ENCODE measurements at regions not wholly inside any gene's neighbourhood (a gene's known extent, or its start where the extent isn't known, plus 50 kb on each side); places are given as distances from the start of the nearest gene placed in this dataset.

DNA sequence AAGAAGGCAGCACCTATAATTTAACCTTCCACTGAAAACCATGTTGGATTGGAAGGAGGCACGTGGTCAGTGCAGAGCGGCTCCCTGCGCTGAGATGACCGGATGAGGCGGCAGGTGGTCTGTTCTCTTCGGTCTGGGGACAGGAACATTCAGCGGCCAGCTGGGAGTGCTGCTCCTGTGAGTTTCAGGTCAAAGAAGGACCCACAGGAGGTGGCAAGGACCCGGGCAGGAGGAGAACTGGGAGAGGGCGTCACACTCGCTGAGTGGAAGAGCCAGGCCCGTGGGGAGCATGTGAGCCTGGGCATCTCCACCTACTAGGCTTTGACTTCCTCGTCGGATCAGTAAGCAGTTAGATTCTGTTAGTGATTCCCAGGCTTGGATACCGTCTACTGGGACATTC lies 113.4 kb upstream of the SHH start:
- ATAC-seq (ENCODE audit: poor library complexity) (no peak), DNase-seq (no peak)
- Mint-ChIP-seq H3K27ac (no peak overlapping the region), H3K4me1 (ENCODE audit: low read depth) (no peaks in the 10 kb centered on the region), H3K9me3 (no peaks in the 10 kb centered on the region), H3K27me3 (no peaks in the 10 kb centered on the region), H3K4me3 (no peak overlapping the region), H3K36me3 (ENCODE audit: low read depth) (no peaks in the 10 kb centered on the region)
- no peak overlapping the region for H3K27ac ChIP-seq (ENCODE audit: low read depth in 1 of 2, low read length in 2 of 2)
- no peaks in the 10 kb centered on the region for H3K36me3 ChIP-seq (ENCODE audit: insufficient read depth, low read length)
- intact Hi-C loops (cut with DNase I, micrococcal nuclease) = no loop called here
- CTCF ChIA-PET = no interaction called here
- TF ChIP-seq CTCF (IDR thresholded peaks at IDR 0.05) = no peak
- POLR2A ChIA-PET = no interaction called here
- no peaks in the 10 kb centered on the region for H3K4me1 ChIP-seq (ENCODE audit: insufficient read depth, low read length)
- no peaks in the 10 kb centered on the region for H3K9me3 ChIP-seq (ENCODE audit: control insufficient read depth in 1 of 2, insufficient read depth in 1 of 2, low read length in 2 of 2)
- H3K4me3 ChIP-seq (ENCODE audit: low read length) = no peak overlapping the region
- H3K27me3 ChIP-seq (ENCODE audit: control insufficient read depth in 1 of 2, insufficient read depth in 2 of 2, low read length in 2 of 2) = peaks cover 0 to 4% of the 10 kb centered on the region in 2 experiments

DNA sequence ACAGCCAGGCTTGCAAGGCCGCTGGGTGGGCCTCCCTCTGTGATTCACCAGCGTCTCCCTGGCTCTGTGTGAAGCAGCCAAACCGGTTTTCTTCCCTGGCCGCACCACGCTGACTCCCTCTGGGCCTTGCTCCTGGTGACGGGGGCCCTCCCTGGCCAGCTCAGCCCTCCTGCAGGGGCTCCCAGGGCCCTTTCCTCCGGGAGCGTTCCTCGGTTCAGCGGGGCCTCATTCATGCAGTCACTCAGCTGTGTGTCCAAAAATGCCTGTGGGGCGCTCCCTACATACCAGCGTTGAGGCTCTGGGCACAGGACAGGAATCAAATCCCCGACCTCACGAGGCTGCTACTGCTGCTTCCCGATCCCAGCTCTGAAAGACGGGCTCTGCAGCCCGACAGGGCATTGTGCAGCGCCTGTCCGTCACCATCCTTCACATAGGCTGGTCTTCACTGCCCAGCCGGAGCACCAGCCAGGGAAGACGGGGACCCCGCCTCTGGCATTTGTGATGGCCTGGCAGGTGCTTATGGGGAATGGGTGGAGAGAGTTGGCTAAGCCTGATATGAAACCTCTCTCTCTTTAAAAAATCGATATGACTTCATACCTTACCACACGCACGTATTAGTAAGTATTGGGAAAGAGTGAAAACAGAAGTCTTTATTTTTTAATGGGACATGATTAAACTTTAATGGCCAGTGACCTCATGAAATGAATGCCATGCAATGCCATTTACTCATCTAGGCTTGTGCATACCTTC lies 110.0 kb upstream of the SHH start:
- no peak overlapping the region for H3K27ac ChIP-seq (ENCODE audit: low read depth in 1 of 2, low read length in 2 of 2)
- peak in 1 of 14 experiments; percentile 27 for DNase-seq
- no peaks in the 10 kb centered on the region for H3K4me1 ChIP-seq (ENCODE audit: insufficient read depth, low read length)
- no peak for ATAC-seq (ENCODE audit: poor library complexity)
- no peaks in the 10 kb centered on the region for H3K9me3 Mint-ChIP-seq
- no peaks in the 10 kb centered on the region for H3K27me3 Mint-ChIP-seq
- H3K27ac Mint-ChIP-seq = no peak overlapping the region
- no peaks in the 10 kb centered on the region for H3K27me3 ChIP-seq (ENCODE audit: control insufficient read depth in 1 of 2, insufficient read depth in 2 of 2, low read length in 2 of 2)
- H3K36me3 ChIP-seq (ENCODE audit: insufficient read depth, low read length) = no peaks in the 10 kb centered on the region
- peaks cover 0 to 12% of the 10 kb centered on the region in 2 experiments for H3K9me3 ChIP-seq (ENCODE audit: control insufficient read depth in 1 of 2, insufficient read depth in 1 of 2, low read length in 2 of 2)
- POLR2A ChIA-PET = no interaction called here
- intact Hi-C loops (cut with DNase I, micrococcal nuclease) = no loop called here
- H3K4me3 ChIP-seq (ENCODE audit: low read length) = no peak overlapping the region
- no peak for TF ChIP-seq CTCF (IDR thresholded peaks at IDR 0.05)
- H3K4me1 Mint-ChIP-seq (ENCODE audit: low read depth) = no peaks in the 10 kb centered on the region
- CTCF ChIA-PET = no interaction called here
- no peaks in the 10 kb centered on the region for H3K36me3 Mint-ChIP-seq (ENCODE audit: low read depth)
- no peak overlapping the region for H3K4me3 Mint-ChIP-seq

DNA sequence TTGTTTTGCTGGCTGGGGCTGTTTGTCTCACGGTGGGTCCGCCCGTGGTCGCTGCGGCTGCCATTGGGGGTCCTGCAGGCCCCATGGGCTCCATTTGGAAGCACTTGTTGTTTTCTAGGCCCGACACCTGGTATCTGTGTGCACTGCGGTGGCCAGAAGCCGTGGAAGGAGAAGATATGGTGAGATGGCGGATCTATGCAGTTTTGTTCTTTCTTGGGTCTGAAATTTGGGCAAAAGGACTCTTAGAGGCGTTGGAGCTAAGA lies 109.5 kb upstream of the SHH start:
- no peaks in the 10 kb centered on the region for H3K9me3 Mint-ChIP-seq
- no peaks in the 10 kb centered on the region for H3K27me3 Mint-ChIP-seq
- CTCF ChIA-PET = no interaction called here
- no peak overlapping the region for H3K27ac Mint-ChIP-seq
- TF ChIP-seq CTCF (IDR thresholded peaks at IDR 0.05) = no peak
- Histone ChIP-seq H3K36me3 (ENCODE audit: insufficient read depth, low read length) (no peaks in the 10 kb centered on the region), H3K4me3 (ENCODE audit: low read length) (no peak overlapping the region), H3K27me3 (ENCODE audit: control insufficient read depth in 1 of 2, insufficient read depth in 2 of 2, low read length in 2 of 2) (no peaks in the 10 kb centered on the region), H3K27ac (ENCODE audit: low read depth in 1 of 2, low read length in 2 of 2) (no peak overlapping the region), H3K9me3 (ENCODE audit: control insufficient read depth in 1 of 2, insufficient read depth in 1 of 2, low read length in 2 of 2) (peaks cover 0 to 12% of the 10 kb centered on the region in 2 experiments), H3K4me1 (ENCODE audit: insufficient read depth, low read length) (no peaks in the 10 kb centered on the region)
- intact Hi-C loops (cut with DNase I, micrococcal nuclease) = no loop called here
- H3K4me3 Mint-ChIP-seq = no peak overlapping the region
- ATAC-seq (ENCODE audit: poor library complexity) (no peak), DNase-seq (peak in 1 of 14 experiments; percentile 6)
- POLR2A ChIA-PET = no interaction called here
- no peaks in the 10 kb centered on the region for H3K4me1 Mint-ChIP-seq (ENCODE audit: low read depth)
- no peaks in the 10 kb centered on the region for H3K36me3 Mint-ChIP-seq (ENCODE audit: low read depth)

Measured in CD4-positive, alpha-beta T cell (primary cell).